Ovary (tissue), 3 donors: ENCODE measurements at regions not wholly inside any gene's neighbourhood (a gene's known extent, or its start where the extent isn't known, plus 50 kb on each side); places are given as distances from the start of the nearest gene placed in this dataset.

Experiments used
- EP300 ChIP-seq: sonication (generic); formaldehyde crosslinking; IDR thresholded peaks from one replicate; pipeline ENCODE4 v1.6.1; 2017; ENCODE audit warnings: antibody characterized with exemption
- POLR2A ChIP-seq: fragments of 450-650 bp; IDR thresholded peaks from one replicate; pipeline ENCODE4 v1.6.1; 2017; ENCODE audit warnings: antibody characterized with exemption, mild to moderate bottlenecking, moderate library complexity
- TF ChIP-seq, protein P1 (sequence below), 3 donors: fragments of 450-650 bp in 2 of 3; fragments of 200-600 bp in 1 of 3; IDR thresholded peaks; one replicate each; pipeline versions ENCODE4 v1.5.1 to v1.8.0; 2016 to 2022; ENCODE audit warnings: antibody characterized with exemption in 3 of 3, mild to moderate bottlenecking in 1 of 3
- donor health status: DM: no; HTN: no; CAD: no.

- TF ChIP-seq, protein P1, sequence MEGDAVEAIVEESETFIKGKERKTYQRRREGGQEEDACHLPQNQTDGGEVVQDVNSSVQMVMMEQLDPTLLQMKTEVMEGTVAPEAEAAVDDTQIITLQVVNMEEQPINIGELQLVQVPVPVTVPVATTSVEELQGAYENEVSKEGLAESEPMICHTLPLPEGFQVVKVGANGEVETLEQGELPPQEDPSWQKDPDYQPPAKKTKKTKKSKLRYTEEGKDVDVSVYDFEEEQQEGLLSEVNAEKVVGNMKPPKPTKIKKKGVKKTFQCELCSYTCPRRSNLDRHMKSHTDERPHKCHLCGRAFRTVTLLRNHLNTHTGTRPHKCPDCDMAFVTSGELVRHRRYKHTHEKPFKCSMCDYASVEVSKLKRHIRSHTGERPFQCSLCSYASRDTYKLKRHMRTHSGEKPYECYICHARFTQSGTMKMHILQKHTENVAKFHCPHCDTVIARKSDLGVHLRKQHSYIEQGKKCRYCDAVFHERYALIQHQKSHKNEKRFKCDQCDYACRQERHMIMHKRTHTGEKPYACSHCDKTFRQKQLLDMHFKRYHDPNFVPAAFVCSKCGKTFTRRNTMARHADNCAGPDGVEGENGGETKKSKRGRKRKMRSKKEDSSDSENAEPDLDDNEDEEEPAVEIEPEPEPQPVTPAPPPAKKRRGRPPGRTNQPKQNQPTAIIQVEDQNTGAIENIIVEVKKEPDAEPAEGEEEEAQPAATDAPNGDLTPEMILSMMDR (IDR thresholded peaks at IDR 0.05), result no peak
- TF ChIP-seq POLR2A, result no peak
- TF ChIP-seq EP300, result no peak
Observed at GRCh38 chr3:145490088-145491048, 670.6 kb downstream of the PLOD2 start.
